Glutamatergic neuron (in vitro differentiated cells): ENCODE measurements at regions not wholly inside any gene's neighbourhood (a gene's known extent, or its start where the extent isn't known, plus 50 kb on each side); places are given as distances from the start of the nearest gene placed in this dataset.

Experiments used
- DNase-seq: peaks from one replicate; pipeline ENCODE4 v3.0.0; 2022
- H3K27ac Mint-ChIP-seq: one replicate; pipeline ENCODE4 v1.8.0; 2020; ENCODE audit warnings: mild to moderate bottlenecking, mixed read lengths, inconsistent platforms; ENCODE audit not compliant: unreplicated experiment
- H3K27me3 Mint-ChIP-seq: one replicate; pipeline ENCODE4 v1.8.0; 2020; ENCODE audit warnings: mild to moderate bottlenecking, moderate library complexity, mixed read lengths, inconsistent platforms; ENCODE audit not compliant: unreplicated experiment
- H3K36me3 Mint-ChIP-seq: one replicate; pipeline ENCODE4 v1.8.0; 2020; ENCODE audit warnings: mild to moderate bottlenecking, mixed read lengths, inconsistent platforms; ENCODE audit not compliant: unreplicated experiment
- H3K4me1 Mint-ChIP-seq: one replicate; pipeline ENCODE4 v1.8.0; 2020; ENCODE audit warnings: mild to moderate bottlenecking, low read depth, mixed read lengths, inconsistent platforms; ENCODE audit not compliant: unreplicated experiment
- H3K4me3 Mint-ChIP-seq: one replicate; pipeline ENCODE4 v1.8.0; 2020; ENCODE audit warnings: mild to moderate bottlenecking, mixed read lengths, inconsistent platforms; ENCODE audit not compliant: unreplicated experiment
- H3K9me3 Mint-ChIP-seq: one replicate; pipeline ENCODE4 v1.8.0; 2020; ENCODE audit warnings: mild to moderate bottlenecking, moderate library complexity, mixed read lengths, inconsistent platforms; ENCODE audit not compliant: unreplicated experiment
- TF ChIP-seq, protein P1 (sequence below): fragments of 200-600 bp; sonication (generic); IDR thresholded peaks from one replicate; pipeline ENCODE4 v1.5.0; 2021; ENCODE audit not compliant: partially characterized antibody, unreplicated experiment

DNA sequence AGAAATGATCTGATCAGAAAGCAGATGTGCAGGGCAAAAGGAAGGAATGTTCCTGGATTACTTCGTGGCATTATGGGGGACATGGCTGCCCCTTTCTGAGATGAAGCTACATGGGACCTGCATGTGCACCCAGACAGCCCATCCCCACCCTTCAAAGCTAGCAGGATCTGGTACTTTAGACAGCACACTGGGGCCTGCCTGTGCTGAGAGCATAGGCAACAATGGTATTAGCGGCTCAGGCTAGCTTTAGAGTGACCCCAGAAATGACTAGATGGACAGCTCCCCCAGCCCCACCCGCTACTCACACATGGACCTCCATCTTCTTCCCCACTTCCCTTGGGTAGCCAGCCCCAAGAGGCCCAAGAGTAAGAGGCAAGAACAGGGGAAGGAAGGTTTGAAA, 61.5 kb upstream of the NFE2L2 start:
- no peaks in the 10 kb centered on the region for H3K9me3 Mint-ChIP-seq
- H3K4me3 Mint-ChIP-seq, result no peak overlapping the region
- H3K27me3 Mint-ChIP-seq, result no peaks in the 10 kb centered on the region
- no peak for DNase-seq
- H3K27ac Mint-ChIP-seq, result no peak overlapping the region
- H3K4me1 Mint-ChIP-seq, result no peaks in the 10 kb centered on the region
- H3K36me3 Mint-ChIP-seq, result no peaks in the 10 kb centered on the region
- TF ChIP-seq, protein P1, sequence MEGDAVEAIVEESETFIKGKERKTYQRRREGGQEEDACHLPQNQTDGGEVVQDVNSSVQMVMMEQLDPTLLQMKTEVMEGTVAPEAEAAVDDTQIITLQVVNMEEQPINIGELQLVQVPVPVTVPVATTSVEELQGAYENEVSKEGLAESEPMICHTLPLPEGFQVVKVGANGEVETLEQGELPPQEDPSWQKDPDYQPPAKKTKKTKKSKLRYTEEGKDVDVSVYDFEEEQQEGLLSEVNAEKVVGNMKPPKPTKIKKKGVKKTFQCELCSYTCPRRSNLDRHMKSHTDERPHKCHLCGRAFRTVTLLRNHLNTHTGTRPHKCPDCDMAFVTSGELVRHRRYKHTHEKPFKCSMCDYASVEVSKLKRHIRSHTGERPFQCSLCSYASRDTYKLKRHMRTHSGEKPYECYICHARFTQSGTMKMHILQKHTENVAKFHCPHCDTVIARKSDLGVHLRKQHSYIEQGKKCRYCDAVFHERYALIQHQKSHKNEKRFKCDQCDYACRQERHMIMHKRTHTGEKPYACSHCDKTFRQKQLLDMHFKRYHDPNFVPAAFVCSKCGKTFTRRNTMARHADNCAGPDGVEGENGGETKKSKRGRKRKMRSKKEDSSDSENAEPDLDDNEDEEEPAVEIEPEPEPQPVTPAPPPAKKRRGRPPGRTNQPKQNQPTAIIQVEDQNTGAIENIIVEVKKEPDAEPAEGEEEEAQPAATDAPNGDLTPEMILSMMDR, result no peak

DNA sequence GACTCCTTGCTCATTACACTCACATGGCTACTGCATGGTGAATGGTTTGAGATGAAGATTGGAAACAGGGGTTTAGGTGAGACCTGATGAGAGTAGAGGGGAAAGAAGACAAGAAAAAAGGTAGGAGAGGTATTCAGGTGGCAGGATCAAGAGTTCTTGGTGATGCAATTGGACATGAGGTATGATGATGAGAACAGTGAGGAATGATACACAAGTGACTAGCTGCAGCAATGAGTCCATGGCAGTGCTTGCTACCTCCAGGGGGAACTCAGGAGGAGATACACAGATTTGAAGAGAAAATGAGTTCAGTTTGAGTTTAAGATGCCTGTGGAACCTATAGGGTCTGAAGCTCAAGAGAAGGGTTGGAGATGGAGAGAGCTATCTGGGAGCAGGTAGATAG, 62.1 kb upstream of the NFE2L2 start:
- Mint-ChIP-seq H3K27me3 (no peaks in the 10 kb centered on the region), H3K4me1 (no peaks in the 10 kb centered on the region), H3K36me3 (no peaks in the 10 kb centered on the region), H3K4me3 (no peak overlapping the region), H3K9me3 (no peaks in the 10 kb centered on the region), H3K27ac (no peak overlapping the region)
- TF ChIP-seq, protein P1, result no peak
- DNase-seq, result no peak

DNA sequence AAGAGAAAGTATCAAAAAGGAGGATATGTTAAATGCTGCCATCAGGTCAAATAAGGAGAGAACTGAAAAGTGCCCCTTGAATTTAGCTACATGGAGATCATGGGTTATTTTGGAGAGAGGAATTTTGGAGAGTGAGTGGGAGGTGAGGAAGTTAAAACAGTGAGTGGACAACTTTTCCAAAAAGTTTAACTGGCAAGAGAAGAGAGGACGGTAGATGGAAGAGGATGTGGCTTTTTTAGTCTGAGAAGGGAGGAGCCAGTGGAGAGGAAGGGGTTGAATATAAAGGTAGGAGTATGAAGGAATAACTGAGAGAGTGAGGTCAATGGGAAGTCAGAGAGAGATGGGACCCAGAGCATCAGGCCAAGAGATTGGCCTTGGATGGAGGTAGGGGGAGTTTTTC, 62.5 kb upstream of the NFE2L2 start:
- no peak for DNase-seq
- Mint-ChIP-seq H3K9me3 (no peaks in the 10 kb centered on the region), H3K27ac (no peak overlapping the region), H3K36me3 (no peaks in the 10 kb centered on the region), H3K4me1 (peaks cover 3% of the 10 kb centered on the region), H3K27me3 (no peaks in the 10 kb centered on the region), H3K4me3 (no peak overlapping the region)
- TF ChIP-seq, protein P1, result no peak

DNA sequence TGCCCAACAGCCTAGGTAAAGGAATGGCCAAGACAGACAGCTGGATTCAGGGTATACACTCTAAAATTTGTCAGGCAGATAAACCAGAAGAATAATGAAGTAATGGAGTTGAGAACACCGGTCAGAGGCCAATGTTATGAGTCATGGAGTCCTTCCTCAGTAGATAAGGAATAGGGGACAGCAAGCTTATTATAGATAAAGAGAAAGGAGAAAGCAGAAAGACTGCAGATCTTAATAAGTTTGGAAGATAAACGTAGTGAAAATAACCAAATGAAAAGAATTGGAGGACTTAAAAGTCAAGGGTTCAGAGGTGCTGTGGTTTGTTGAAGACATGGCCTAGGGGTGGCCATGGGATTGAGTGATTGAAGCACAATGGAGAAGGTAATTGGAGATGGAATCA, 63.5 kb upstream of the NFE2L2 start:
- Mint-ChIP-seq H3K4me3 (no peak overlapping the region), H3K4me1 (peaks cover 4% of the 10 kb centered on the region), H3K9me3 (no peaks in the 10 kb centered on the region), H3K27me3 (no peaks in the 10 kb centered on the region), H3K36me3 (no peaks in the 10 kb centered on the region), H3K27ac (no peak overlapping the region)
- no peak for DNase-seq
- TF ChIP-seq, protein P1, result no peak

DNA sequence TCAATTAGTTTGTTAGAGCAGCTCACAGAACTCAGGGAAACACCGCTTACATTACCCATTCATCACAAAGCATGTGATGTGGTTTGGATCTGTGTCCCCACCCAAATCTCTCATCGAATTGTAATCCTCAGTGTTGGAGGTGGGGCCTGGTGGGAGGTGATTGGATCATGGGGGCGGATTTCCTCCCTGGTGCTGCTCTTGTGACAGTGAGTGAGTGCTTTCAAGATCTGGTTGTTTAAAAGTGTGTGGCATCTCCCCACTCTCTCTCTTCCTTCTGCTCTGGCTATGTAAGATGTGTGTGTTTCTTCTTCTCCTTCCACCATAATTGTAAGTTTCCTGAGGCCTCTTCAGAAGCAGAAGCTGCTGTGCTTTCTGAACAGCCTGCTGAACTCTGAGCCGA, 63.5 kb upstream of the AGPS start:
- Mint-ChIP-seq H3K4me3 (no peak overlapping the region), H3K36me3 (no peaks in the 10 kb centered on the region), H3K4me1 (peaks cover 4% of the 10 kb centered on the region), H3K27ac (no peak overlapping the region), H3K9me3 (no peaks in the 10 kb centered on the region), H3K27me3 (no peaks in the 10 kb centered on the region)
- TF ChIP-seq, protein P1, result no peak
- DNase-seq, result no peak
